ENCODE measurements at regions not wholly inside any gene's neighbourhood (a gene's known extent, or its start where the extent isn't known, plus 50 kb on each side); places are given as distances from the start of the nearest gene placed in this dataset.
"Not testable (repeated sequence)": the region's sequence is repeated elsewhere in the genome, so short reads cannot be mapped to it uniquely, and the experiment has no call there.

DNA sequence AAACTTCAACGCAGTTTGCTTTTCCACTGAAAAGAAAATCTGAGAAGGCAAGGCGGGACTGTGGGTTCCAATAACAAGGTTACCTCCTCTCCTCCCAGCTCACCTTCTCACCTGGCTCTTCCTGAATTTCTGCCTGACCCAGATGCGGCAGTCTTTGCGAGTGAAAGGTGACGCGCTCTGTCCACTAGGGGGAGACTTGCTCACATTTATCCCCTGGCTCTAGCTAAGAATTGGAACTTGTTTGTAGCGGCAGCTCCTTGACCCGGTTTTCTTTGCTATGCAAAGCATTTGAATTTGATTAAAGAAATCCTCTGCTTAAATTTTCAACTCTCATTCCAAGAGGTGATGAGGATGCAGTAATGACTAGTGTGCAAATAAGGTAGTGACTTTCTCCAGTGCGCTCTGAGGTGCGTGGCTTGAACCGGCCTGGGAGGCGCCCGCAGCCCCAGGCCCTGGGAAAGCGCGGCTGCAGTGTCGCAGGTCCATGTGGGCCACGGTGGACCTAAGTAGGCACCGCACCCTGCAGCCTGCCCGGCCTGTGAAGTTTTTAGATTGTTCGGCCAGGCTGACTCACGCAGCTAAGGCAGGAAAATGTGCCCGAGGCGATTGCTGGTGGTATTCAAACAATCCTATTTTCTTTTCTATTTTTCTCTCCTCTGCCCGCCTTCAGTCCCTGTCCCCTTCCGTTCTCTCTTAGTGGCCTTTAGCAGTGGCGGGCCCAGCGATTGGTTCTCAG, 336.9 kb upstream of the NPSR1 start:
- DNase-seq (ENCODE audit: missing footprints) = peak; percentile 45
- ATAC-seq = peak; percentile 63
- intact Hi-C loops (cut with DNase I) = loop anchor here (2.0 kb wide), 1 partner anchor 276 kb away; no protein-coding TSS in a partner anchor

GRCh38 chr7:34322841-34323240, 335.2 kb upstream of the NPSR1 start:
- intact Hi-C loops (cut with DNase I) = no loop called here
- DNase-seq (ENCODE audit: missing footprints) (no peak), ATAC-seq (no peak)

- intact Hi-C loops (cut with DNase I) = no loop called here
- ATAC-seq = no peak
- DNase-seq (ENCODE audit: missing footprints) = no peak
These were observed 330.3 kb upstream of the NPSR1 start for GRCh38 chr7:34327681-34328080.

DNA sequence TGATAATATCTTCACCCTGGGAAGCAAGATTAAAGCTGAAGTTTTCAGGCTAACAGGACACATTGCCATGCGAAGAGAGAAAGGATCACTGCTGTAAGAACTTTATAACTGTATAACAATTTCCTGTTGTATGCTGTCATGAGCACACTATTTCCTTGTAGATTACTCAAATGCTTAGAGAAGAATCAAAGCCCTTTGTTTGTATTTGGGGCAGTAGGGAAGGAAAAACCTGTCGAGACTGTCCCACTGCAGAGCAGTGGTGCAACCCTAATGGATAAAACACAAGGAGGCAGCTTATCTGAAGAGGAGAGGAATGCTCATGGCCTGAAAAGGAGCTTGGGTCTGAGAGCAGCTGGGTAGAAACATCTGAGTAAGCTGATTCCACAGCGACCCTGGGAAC, 327.7 kb upstream of the NPSR1 start:
- DNase-seq (ENCODE audit: missing footprints) (no peak), ATAC-seq (no peak)
- intact Hi-C loops (cut with DNase I) = no loop called here

- intact Hi-C loops (cut with DNase I) = no loop called here
- ATAC-seq (no peak), DNase-seq (ENCODE audit: missing footprints) (no peak)
These were observed 326.9 kb upstream of the NPSR1 start for GRCh38 chr7:34331102-34331501.

GRCh38 chr7:34332006-34332405, 326.0 kb upstream of the NPSR1 start:
- intact Hi-C loops (cut with DNase I) = no loop called here
- no peak for ATAC-seq
- no peak for DNase-seq (ENCODE audit: missing footprints)

DNA sequence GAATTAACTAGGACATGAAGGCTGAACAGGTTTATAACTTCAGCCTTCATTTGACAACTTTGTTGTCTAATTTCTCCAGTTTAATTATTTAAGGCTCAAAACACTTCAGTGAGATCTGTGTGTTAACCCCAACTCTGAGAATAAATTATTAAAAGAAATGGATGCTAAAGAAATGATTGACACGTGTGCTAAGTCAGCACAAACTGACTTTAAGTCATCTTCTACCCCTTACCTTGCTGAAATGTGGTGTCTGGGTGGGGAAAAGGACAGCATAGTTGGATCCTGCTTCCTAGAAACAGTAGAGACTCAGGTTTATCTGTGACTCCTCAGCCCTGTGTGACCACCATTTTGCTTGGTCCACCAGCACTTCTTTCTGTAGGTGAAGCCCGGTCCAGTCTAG, 324.8 kb upstream of the NPSR1 start:
- DNase-seq (ENCODE audit: missing footprints) = no peak
- no peak for ATAC-seq
- intact Hi-C loops (cut with DNase I) = no loop called here

DNA sequence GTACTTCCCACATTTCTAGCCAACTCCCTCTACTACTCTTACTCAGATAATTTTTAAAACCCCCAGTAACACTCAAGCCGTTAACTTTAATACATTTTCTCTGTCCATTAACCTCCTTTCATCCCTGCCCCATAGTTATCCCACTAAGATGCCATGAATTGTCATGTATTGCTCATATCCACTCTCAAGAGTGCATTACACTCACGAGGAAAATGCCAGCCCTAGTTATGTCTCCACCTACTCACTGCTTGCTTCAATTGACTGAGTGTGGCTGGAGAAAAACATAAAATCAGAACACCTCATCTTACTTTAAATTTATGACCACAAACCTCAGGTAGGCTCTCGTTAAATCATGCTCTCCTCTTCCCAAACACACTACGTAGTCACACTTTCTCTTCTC, 324.1 kb upstream of the NPSR1 start:
- DNase-seq (ENCODE audit: missing footprints) (no peak), ATAC-seq (no peak)
- intact Hi-C loops (cut with DNase I) = no loop called here

GRCh38 chr7:34337163-34337562, 320.9 kb upstream of the NPSR1 start:
- no peak for DNase-seq (ENCODE audit: missing footprints)
- intact Hi-C loops (cut with DNase I) = no loop called here
- no peak for ATAC-seq

DNA sequence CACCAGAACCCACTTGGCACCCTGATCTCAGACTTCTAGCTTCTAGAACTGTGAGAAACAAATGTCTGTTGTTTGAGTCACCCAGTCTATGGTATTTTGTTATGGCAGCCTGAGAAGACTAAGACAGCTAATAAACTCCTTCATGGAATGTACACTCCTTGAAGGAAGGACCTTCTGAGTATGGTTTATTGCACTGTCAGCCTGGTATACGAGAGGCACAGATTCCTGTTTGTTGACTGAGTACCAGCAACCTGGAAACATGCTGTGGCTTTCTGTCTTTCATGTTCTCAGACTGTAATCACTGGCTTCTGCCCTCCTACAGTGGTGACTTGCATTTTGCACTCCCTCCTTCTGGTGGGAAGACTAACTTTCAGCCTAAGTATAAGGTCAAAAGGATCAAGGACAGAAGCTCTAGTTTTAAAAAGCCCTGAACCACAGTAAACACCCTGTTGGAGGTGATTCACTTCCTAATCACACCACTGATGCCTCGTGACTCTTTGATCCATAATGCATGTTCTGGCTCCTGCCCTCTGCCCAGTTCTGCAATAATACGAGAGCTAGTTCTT, 319.0 kb upstream of the NPSR1 start:
- intact Hi-C loops (cut with DNase I) = no loop called here
- DNase-seq (ENCODE audit: missing footprints) (no peak), ATAC-seq (no peak)

- intact Hi-C loops (cut with DNase I) = no loop called here
- DNase-seq (ENCODE audit: missing footprints) = no peak
- ATAC-seq = no peak
These were observed 316.7 kb upstream of the NPSR1 start for GRCh38 chr7:34341326-34341725.

GRCh38 chr7:34342387-34342786, 315.6 kb upstream of the NPSR1 start:
- DNase-seq (ENCODE audit: missing footprints) (no peak), ATAC-seq (no peak)
- intact Hi-C loops (cut with DNase I) = no loop called here

GRCh38 chr7:34343667-34344066, 314.4 kb upstream of the NPSR1 start:
- no peak for DNase-seq (ENCODE audit: missing footprints)
- intact Hi-C loops (cut with DNase I) = no loop called here
- ATAC-seq = no peak

- no peak for DNase-seq (ENCODE audit: missing footprints)
- intact Hi-C loops (cut with DNase I) = no loop called here
- ATAC-seq = no peak
These were observed 304.0 kb upstream of the NPSR1 start for GRCh38 chr7:34354011-34354410.

GRCh38 chr7:34354899-34355298, 303.1 kb upstream of the NPSR1 start:
- intact Hi-C loops (cut with DNase I) = no loop called here
- no peak for DNase-seq (ENCODE audit: missing footprints)
- ATAC-seq = no peak

DNA sequence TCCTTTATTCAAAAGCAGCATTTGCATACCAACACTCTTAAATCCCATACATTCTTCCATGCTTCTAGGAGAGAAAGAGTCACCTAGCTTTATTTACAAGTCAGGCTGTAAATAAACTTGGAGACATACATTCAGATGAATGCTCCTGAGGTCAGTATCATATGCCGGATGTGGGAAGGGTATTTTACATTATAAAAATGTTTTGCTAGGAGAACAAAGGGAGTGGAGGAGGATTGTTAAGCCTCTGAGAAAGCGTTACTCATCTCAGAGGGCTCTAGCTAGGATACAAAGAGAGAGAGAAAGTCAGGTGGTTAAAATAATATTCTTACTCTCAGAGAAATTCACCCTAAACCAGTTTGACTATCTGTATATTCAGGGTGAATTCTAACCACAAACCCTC, 300.9 kb upstream of the NPSR1 start:
- no peak for DNase-seq (ENCODE audit: missing footprints)
- no peak for ATAC-seq
- intact Hi-C loops (cut with DNase I) = no loop called here

DNA sequence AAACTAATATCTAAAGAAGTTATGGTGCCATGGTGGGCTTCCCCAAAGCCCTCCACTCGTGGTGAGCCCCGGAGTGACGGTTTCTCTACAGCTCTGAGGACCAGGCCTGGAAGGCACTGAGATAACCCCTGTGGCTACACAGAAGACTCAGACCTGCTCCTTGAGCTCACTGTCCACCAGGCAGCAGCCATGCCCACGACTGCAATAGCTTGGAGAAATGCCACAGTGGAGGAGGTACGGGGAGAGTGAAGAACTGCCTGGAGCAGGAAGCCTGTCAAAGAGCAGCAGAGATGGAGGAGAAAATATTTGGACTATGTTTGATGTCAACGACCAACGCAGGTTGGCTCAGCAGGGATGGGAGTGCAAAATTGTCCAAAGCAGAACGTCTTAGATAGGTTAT, 300.1 kb upstream of the NPSR1 start:
- no peak for ATAC-seq
- intact Hi-C loops (cut with DNase I) = no loop called here
- no peak for DNase-seq (ENCODE audit: missing footprints)

GRCh38 chr7:34358578-34358977, 299.4 kb upstream of the NPSR1 start:
- ATAC-seq; intact Hi-C loops (cut with DNase I); DNase-seq (ENCODE audit: missing footprints): not testable (repeated sequence)

GRCh38 chr7:34361663-34362250, 296.3 kb upstream of the NPSR1 start:
- DNase-seq (ENCODE audit: missing footprints) = no peak
- no peak for ATAC-seq
- intact Hi-C loops (cut with DNase I) = no loop called here

GRCh38 chr7:34362621-34363020, 295.4 kb upstream of the NPSR1 start:
- DNase-seq (ENCODE audit: missing footprints) (no peak), ATAC-seq (no peak)
- intact Hi-C loops (cut with DNase I) = no loop called here

DNA sequence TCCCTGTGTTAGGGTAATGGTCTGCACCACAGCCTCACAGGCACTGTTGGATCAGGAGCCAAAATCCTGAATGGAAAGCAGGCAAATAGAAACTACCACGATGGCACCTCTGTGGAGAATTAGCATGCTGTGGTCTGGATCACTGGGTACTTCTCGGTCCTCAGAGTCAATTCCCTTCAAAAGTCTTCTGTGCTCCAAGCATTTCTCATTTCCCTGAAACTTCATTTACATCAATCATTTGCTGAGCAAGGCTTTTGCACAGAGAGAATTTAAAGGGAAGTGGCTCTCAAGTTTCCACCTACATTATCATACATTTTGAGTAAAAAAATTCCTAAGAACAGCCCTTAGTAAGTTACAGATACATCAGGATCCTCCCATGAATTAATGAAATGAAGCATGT, 293.9 kb upstream of the NPSR1 start:
- intact Hi-C loops (cut with DNase I) = no loop called here
- DNase-seq (ENCODE audit: missing footprints) (no peak), ATAC-seq (no peak)

Data from Right ventricle myocardium inferior (tissue), 1 donor.